Transverse colon (tissue), 4 donors: ENCODE measurements at regions not wholly inside any gene's neighbourhood (a gene's known extent, or its start where the extent isn't known, plus 50 kb on each side); places are given as distances from the start of the nearest gene placed in this dataset.

ENCODE experiments used
- POLR2AphosphoS5 ChIP-seq, 3 donors: sonication (generic); formaldehyde crosslinking; IDR thresholded peaks; one replicate each; pipeline ENCODE4 v1.6.1; 2016; ENCODE audit warnings: antibody characterized with exemption in 3 of 3
- TF ChIP-seq, protein P1 (sequence below), 5 experiments: fragments of 200-600 bp in 3 of 5; fragments of 450-650 bp in 2 of 5; sonication (generic) in 3 of 5; IDR thresholded peaks; 1 replicate in 2 of 5; 2 replicates in 3 of 5; pipeline ENCODE4 v1.5.1; 2016 to 2017; ENCODE audit warnings: antibody characterized with exemption in 5 of 5, inconsistent platforms in 3 of 5, mild to moderate bottlenecking in 2 of 5, moderate library complexity in 1 of 5

DNA sequence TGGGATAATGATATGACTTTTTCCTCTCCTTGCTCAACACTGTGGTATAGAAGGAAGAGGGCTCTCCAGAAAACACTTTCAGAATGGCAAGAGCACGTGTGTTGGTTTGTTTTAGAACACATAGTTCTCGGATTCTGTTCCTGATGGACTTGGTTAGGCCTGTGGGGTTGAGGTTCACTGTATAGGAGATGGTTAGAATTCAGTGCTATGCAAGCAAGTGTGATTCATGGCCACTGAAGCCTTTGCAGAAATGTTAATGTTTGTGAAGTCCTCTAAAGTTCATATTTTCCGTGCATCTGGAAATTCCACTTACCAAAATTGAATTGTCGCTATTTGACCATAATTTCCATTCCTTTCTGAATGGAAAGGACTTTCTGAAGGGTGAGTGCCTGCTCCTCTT lies 233.2 kb upstream of the DDHD1 start:
- TF ChIP-seq, protein P1, sequence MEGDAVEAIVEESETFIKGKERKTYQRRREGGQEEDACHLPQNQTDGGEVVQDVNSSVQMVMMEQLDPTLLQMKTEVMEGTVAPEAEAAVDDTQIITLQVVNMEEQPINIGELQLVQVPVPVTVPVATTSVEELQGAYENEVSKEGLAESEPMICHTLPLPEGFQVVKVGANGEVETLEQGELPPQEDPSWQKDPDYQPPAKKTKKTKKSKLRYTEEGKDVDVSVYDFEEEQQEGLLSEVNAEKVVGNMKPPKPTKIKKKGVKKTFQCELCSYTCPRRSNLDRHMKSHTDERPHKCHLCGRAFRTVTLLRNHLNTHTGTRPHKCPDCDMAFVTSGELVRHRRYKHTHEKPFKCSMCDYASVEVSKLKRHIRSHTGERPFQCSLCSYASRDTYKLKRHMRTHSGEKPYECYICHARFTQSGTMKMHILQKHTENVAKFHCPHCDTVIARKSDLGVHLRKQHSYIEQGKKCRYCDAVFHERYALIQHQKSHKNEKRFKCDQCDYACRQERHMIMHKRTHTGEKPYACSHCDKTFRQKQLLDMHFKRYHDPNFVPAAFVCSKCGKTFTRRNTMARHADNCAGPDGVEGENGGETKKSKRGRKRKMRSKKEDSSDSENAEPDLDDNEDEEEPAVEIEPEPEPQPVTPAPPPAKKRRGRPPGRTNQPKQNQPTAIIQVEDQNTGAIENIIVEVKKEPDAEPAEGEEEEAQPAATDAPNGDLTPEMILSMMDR (IDR thresholded peaks at IDR 0.05): no peak
- no peak for TF ChIP-seq POLR2AphosphoS5 (IDR thresholded peaks at IDR 0.05)
